Fibroblast of lung (primary cell): ENCODE measurements at regions not wholly inside any gene's neighbourhood (a gene's known extent, or its start where the extent isn't known, plus 50 kb on each side); places are given as distances from the start of the nearest gene placed in this dataset.

Source experiments
- DNase-seq, 2 donors: peaks; one replicate each; pipeline versions ENCODE4 v3.0.0 to v3.0.0-alpha.2; 2010; ENCODE audit warnings: low read depth in 2 of 2
- H2AFZ ChIP-seq: 2 replicates; pipeline ENCODE4 v1.5.1; 2012; ENCODE audit warnings: low read length, control low read depth, inconsistent platforms
- H3K27ac ChIP-seq: 2 replicates; pipeline ENCODE4 v1.5.1; 2011; ENCODE audit warnings: low read length, control low read depth; ENCODE audit not compliant: insufficient read depth
- H3K27me3 ChIP-seq: 2 replicates; pipeline ENCODE4 v1.5.1; 2011; ENCODE audit warnings: mild to moderate bottlenecking, low read length; ENCODE audit not compliant: control insufficient read depth, insufficient read depth
- H3K36me3 ChIP-seq: 2 replicates; pipeline ENCODE4 v1.5.1; 2011; ENCODE audit warnings: low read length; ENCODE audit not compliant: control insufficient read depth, insufficient read depth
- H3K4me1 ChIP-seq: 2 replicates; pipeline ENCODE4 v1.5.1; 2011; ENCODE audit warnings: low read length; ENCODE audit not compliant: control insufficient read depth, insufficient read depth; ENCODE audit errors: extremely low read depth
- H3K4me2 ChIP-seq: 2 replicates; pipeline ENCODE4 v1.5.1; 2011; ENCODE audit warnings: low read length, control low read depth; ENCODE audit not compliant: insufficient read depth; ENCODE audit errors: extremely low read depth
- H3K4me3 ChIP-seq, 4 experiments: fragments of 200-600 bp in 1 of 4; sonication (generic) in 1 of 4; replicated peaks in 1 of 4; 2 replicates each; pipeline ENCODE4 v1.5.1; 2011 to 2016; ENCODE audit warnings: low read length in 4 of 4, low read depth in 3 of 4, mild to moderate bottlenecking in 3 of 4, control low read depth in 2 of 4, inconsistent platforms in 1 of 4, mixed read lengths in 1 of 4; ENCODE audit not compliant: insufficient read depth in 1 of 4; ENCODE audit errors: control extremely low read depth in 1 of 4
- H3K79me2 ChIP-seq: 2 replicates; pipeline ENCODE4 v1.5.1; 2012; ENCODE audit warnings: mild to moderate bottlenecking, low read length, inconsistent platforms; ENCODE audit not compliant: control insufficient read depth, insufficient read depth
- H3K9ac ChIP-seq: 2 replicates; pipeline ENCODE4 v1.5.1; 2011; ENCODE audit warnings: mild to moderate bottlenecking, low read length, control low read depth; ENCODE audit not compliant: insufficient read depth
- H3K9me3 ChIP-seq: 2 replicates; pipeline ENCODE4 v1.5.1; 2012; ENCODE audit warnings: low read depth, low read length; ENCODE audit not compliant: control insufficient read depth, insufficient read depth
- H4K20me1 ChIP-seq: 2 replicates; pipeline ENCODE4 v1.5.1; 2011; ENCODE audit warnings: low read length; ENCODE audit not compliant: control insufficient read depth, insufficient read depth; ENCODE audit errors: extremely low read depth
- CTCF ChIP-seq, 2 donors: IDR thresholded peaks in 1 of 2; conservative IDR thresholded peaks in 1 of 2; 1 replicate in 1 of 2; 2 replicates in 1 of 2; pipeline ENCODE4 v1.5.1; 2011 to 2012; ENCODE audit warnings: low read length in 2 of 2, control low read depth in 1 of 2, inconsistent platforms in 1 of 2, low read depth in 1 of 2, mild to moderate bottlenecking in 1 of 2
- EZH2 ChIP-seq: IDR thresholded peaks from 2 replicates; pipeline ENCODE4 v1.5.1; 2012; ENCODE audit warnings: low read length, control low read depth, mild to moderate bottlenecking; ENCODE audit errors: missing control alignments

- H3K36me3 ChIP-seq, result no peaks in the 10 kb centered on the region
- H3K79me2 ChIP-seq, result no peaks in the 10 kb centered on the region
- DNase-seq, result peak in 1 of 2 donors; percentile 69
- TF ChIP-seq EZH2 (no peak), CTCF (conservative IDR thresholded peaks at IDR 0.05 in 1 of 2, IDR thresholded peaks at IDR 0.05 in 1 of 2; ENCODE audit: low read depth in 1 of 2, low read length in 2 of 2) (no peak)
- peaks cover 2% of the 10 kb centered on the region for H3K9me3 ChIP-seq
- H3K4me3 ChIP-seq, result no peak overlapping the region
- H3K27ac ChIP-seq, result peak overlapping the region; percentile 86
- H3K4me2 ChIP-seq, result peak overlapping the region; percentile 5
- H3K27me3 ChIP-seq, result no peaks in the 10 kb centered on the region
- no peaks in the 10 kb centered on the region for H4K20me1 ChIP-seq
- no peak overlapping the region for H2AFZ ChIP-seq
- H3K4me1 ChIP-seq, result peaks cover 28% of the 10 kb centered on the region
- no peak overlapping the region for H3K9ac ChIP-seq
These were observed 154.5 kb upstream of the NDUFV2 start for GRCh38 chr18:8948011-8948410.

GRCh38 chr18:8948471-8949149, 153.9 kb upstream of the NDUFV2 start:
- TF ChIP-seq EZH2 (no peak), CTCF (conservative IDR thresholded peaks at IDR 0.05 in 1 of 2, IDR thresholded peaks at IDR 0.05 in 1 of 2; ENCODE audit: low read depth in 1 of 2, low read length in 2 of 2) (no peak)
- peak; percentile 72 to 97 for DNase-seq
- Histone ChIP-seq H3K4me2 (peak overlapping the region; percentile 48), H3K9ac (no peak overlapping the region), H3K4me3 (peak overlapping the region in 1 of 4 experiments; percentile 23), H3K27me3 (no peaks in the 10 kb centered on the region), H3K79me2 (no peaks in the 10 kb centered on the region), H3K4me1 (peaks cover 27% of the 10 kb centered on the region), H3K36me3 (no peaks in the 10 kb centered on the region), H4K20me1 (no peaks in the 10 kb centered on the region), H3K9me3 (peaks cover 2% of the 10 kb centered on the region), H2AFZ (no peak overlapping the region), H3K27ac (peak overlapping the region; percentile 86)

- Histone ChIP-seq H3K27ac (peak overlapping the region; percentile 86), H3K9me3 (peaks cover 2% of the 10 kb centered on the region), H3K4me1 (peaks cover 25% of the 10 kb centered on the region), H3K36me3 (no peaks in the 10 kb centered on the region), H4K20me1 (no peaks in the 10 kb centered on the region), H3K4me2 (peak overlapping the region; percentile 48), H3K9ac (peak overlapping the region; percentile 45), H3K79me2 (no peaks in the 10 kb centered on the region), H2AFZ (peak overlapping the region; percentile 21), H3K27me3 (no peaks in the 10 kb centered on the region), H3K4me3 (peak overlapping the region in 1 of 4 experiments; percentile 23)
- no peak for TF ChIP-seq EZH2
- TF ChIP-seq CTCF (conservative IDR thresholded peaks at IDR 0.05 in 1 of 2, IDR thresholded peaks at IDR 0.05 in 1 of 2; ENCODE audit: low read depth in 1 of 2, low read length in 2 of 2), result no peak
- peak in 1 of 2 donors; percentile 57 for DNase-seq
These were observed 153.3 kb upstream of the NDUFV2 start for GRCh38 chr18:8949206-8949605.
